ENCODE measurements at regions not wholly inside any gene's neighbourhood (a gene's known extent, or its start where the extent isn't known, plus 50 kb on each side); places are given as distances from the start of the nearest gene placed in this dataset.

- no peak for DNase-seq (ENCODE audit: low spot score)
- intact Hi-C loops (cut with DNase I) = no loop called here
Observed at GRCh38 chr1:235027862-235028250, 100.8 kb downstream of the TOMM20 start.

GRCh38 chr1:235027076-235027861 lies 101.4 kb downstream of the TOMM20 start:
- intact Hi-C loops (cut with DNase I) = no loop called here
- no peak for DNase-seq (ENCODE audit: low spot score)

GRCh38 chr1:235025422-235025984 lies 103.1 kb downstream of the TOMM20 start:
- intact Hi-C loops (cut with DNase I) = no loop called here
- DNase-seq (ENCODE audit: low spot score) = no peak

- no peak for DNase-seq (ENCODE audit: low spot score)
- intact Hi-C loops (cut with DNase I) = no loop called here
Observed at GRCh38 chr1:235024711-235025421, 103.8 kb downstream of the TOMM20 start.

GRCh38 chr1:235023711-235024439 lies 104.8 kb downstream of the TOMM20 start:
- intact Hi-C loops (cut with DNase I) = no loop called here
- DNase-seq (ENCODE audit: low spot score) = no peak

- intact Hi-C loops (cut with DNase I) = no loop called here
- no peak for DNase-seq (ENCODE audit: low spot score)
Observed at GRCh38 chr1:235022981-235023710, 105.5 kb downstream of the TOMM20 start.

- no peak for DNase-seq (ENCODE audit: low spot score)
Observed at GRCh38 chr1:235022341-235022980, 106.2 kb downstream of the TOMM20 start.

GRCh38 chr1:235021815-235022214 lies 106.8 kb downstream of the TOMM20 start:
- intact Hi-C loops (cut with DNase I) = no loop called here
- DNase-seq (ENCODE audit: low spot score) = no peak

More at GRCh38 chr1:235022341-235022980, 106.2 kb downstream of the TOMM20 start:
- intact Hi-C loops (cut with DNase I) = no loop called here

- DNase-seq (ENCODE audit: low spot score) = peak; percentile 60
Observed at GRCh38 chr1:235021321-235021720, 107.3 kb downstream of the TOMM20 start.

GRCh38 chr1:235019961-235020360 lies 108.7 kb downstream of the TOMM20 start:
- intact Hi-C loops (cut with DNase I) = no loop called here
- no peak for DNase-seq (ENCODE audit: low spot score)

More at GRCh38 chr1:235021321-235021720, 107.3 kb downstream of the TOMM20 start:
- intact Hi-C loops (cut with DNase I) = no loop called here

GRCh38 chr1:235019471-235019870 lies 109.2 kb downstream of the TOMM20 start:
- DNase-seq (ENCODE audit: low spot score) = no peak
- intact Hi-C loops (cut with DNase I) = no loop called here

- intact Hi-C loops (cut with DNase I) = no loop called here
- no peak for DNase-seq (ENCODE audit: low spot score)
Observed at GRCh38 chr1:235018720-235019444, 109.8 kb downstream of the TOMM20 start.

- intact Hi-C loops (cut with DNase I) = no loop called here
- peak; percentile 72 for DNase-seq (ENCODE audit: low spot score)
Observed at GRCh38 chr1:235018161-235018560, 110.5 kb downstream of the TOMM20 start.

- intact Hi-C loops (cut with DNase I) = no loop called here
- DNase-seq (ENCODE audit: low spot score) = peak; percentile 29
Observed at GRCh38 chr1:235017719-235018118, 110.9 kb downstream of the TOMM20 start.

- intact Hi-C loops (cut with DNase I) = no loop called here
- DNase-seq (ENCODE audit: low spot score) = no peak
Observed at GRCh38 chr1:235017191-235017590, 111.4 kb downstream of the TOMM20 start.

- intact Hi-C loops (cut with DNase I) = no loop called here
- peak; percentile 44 for DNase-seq (ENCODE audit: low spot score)
Observed at GRCh38 chr1:235015291-235015985, 113.2 kb downstream of the TOMM20 start.

GRCh38 chr1:235014756-235015155 lies 113.9 kb downstream of the TOMM20 start:
- intact Hi-C loops (cut with DNase I) = no loop called here
- DNase-seq (ENCODE audit: low spot score) = no peak

GRCh38 chr1:235013512-235013911 lies 115.1 kb downstream of the TOMM20 start:
- intact Hi-C loops (cut with DNase I) = no loop called here
- DNase-seq (ENCODE audit: low spot score) = peak; percentile 17
